Subcutaneous abdominal adipose tissue (tissue), 5 donors: ENCODE measurements at regions not wholly inside any gene's neighbourhood (a gene's known extent, or its start where the extent isn't known, plus 50 kb on each side); places are given as distances from the start of the nearest gene placed in this dataset.

Experiments used
- H3K27ac ChIP-seq: one replicate; pipeline ENCODE4 v1.7.0; 2013; ENCODE audit warnings: low read depth, mild to moderate bottlenecking, inconsistent platforms, low read length, moderate library complexity
- H3K27me3 ChIP-seq, 5 donors: one replicate each; pipeline ENCODE4 v1.7.0; 2013; ENCODE audit warnings: low read length in 5 of 5, inconsistent platforms in 1 of 5; ENCODE audit not compliant: control insufficient read depth in 5 of 5, insufficient read depth in 4 of 5
- H3K36me3 ChIP-seq, 5 donors: one replicate each; pipeline ENCODE4 v1.7.0; 2013; ENCODE audit warnings: low read length in 5 of 5; ENCODE audit not compliant: control insufficient read depth in 5 of 5, insufficient read depth in 5 of 5
- H3K4me1 ChIP-seq, 5 donors: one replicate each; pipeline ENCODE4 v1.7.0; 2013; ENCODE audit warnings: low read length in 5 of 5, mild to moderate bottlenecking in 3 of 5, moderate library complexity in 1 of 5; ENCODE audit not compliant: control insufficient read depth in 5 of 5, insufficient read depth in 5 of 5
- H3K4me3 ChIP-seq, 5 donors: one replicate each; pipeline ENCODE4 v1.7.0; 2013; ENCODE audit warnings: low read length in 5 of 5, low read depth in 1 of 5
- H3K9ac ChIP-seq, 5 donors: one replicate each; pipeline ENCODE4 v1.7.0; 2013; ENCODE audit warnings: low read length in 5 of 5, mild to moderate bottlenecking in 4 of 5, moderate library complexity in 3 of 5
- H3K9me3 ChIP-seq, 5 donors: one replicate each; pipeline ENCODE4 v1.7.0; 2013; ENCODE audit warnings: low read length in 5 of 5; ENCODE audit not compliant: control insufficient read depth in 5 of 5
- donor health status: healthy.
- donor health status: healthy.
- donor health status: healthy.
- donor health status: healthy.
- donor health status: healthy.

GRCh38 chr12:68102731-68103130 lies 56.8 kb downstream of the IFNG start:
- no peaks in the 10 kb centered on the region for H3K9me3 ChIP-seq
- no peaks in the 10 kb centered on the region for H3K36me3 ChIP-seq
- H3K4me3 ChIP-seq = no peak overlapping the region
- no peaks in the 10 kb centered on the region for H3K27me3 ChIP-seq
- H3K4me1 ChIP-seq = no peaks in the 10 kb centered on the region
- H3K27ac ChIP-seq = no peak overlapping the region
- no peak overlapping the region for H3K9ac ChIP-seq

GRCh38 chr12:68102163-68102562 lies 57.4 kb downstream of the IFNG start:
- no peaks in the 10 kb centered on the region for H3K27me3 ChIP-seq
- no peak overlapping the region for H3K4me3 ChIP-seq
- no peak overlapping the region for H3K27ac ChIP-seq
- no peak overlapping the region for H3K9ac ChIP-seq
- H3K36me3 ChIP-seq = no peaks in the 10 kb centered on the region
- no peaks in the 10 kb centered on the region for H3K9me3 ChIP-seq
- no peaks in the 10 kb centered on the region for H3K4me1 ChIP-seq

- H3K9me3 ChIP-seq = no peaks in the 10 kb centered on the region
- H3K4me3 ChIP-seq = no peak overlapping the region
- H3K36me3 ChIP-seq = no peaks in the 10 kb centered on the region
Observed at GRCh38 chr12:68100241-68100640, 59.3 kb downstream of the IFNG start.

GRCh38 chr12:68098939-68099338 lies 60.6 kb downstream of the IFNG start:
- no peaks in the 10 kb centered on the region for H3K27me3 ChIP-seq
- no peaks in the 10 kb centered on the region for H3K9me3 ChIP-seq
- no peak overlapping the region for H3K4me3 ChIP-seq
- no peaks in the 10 kb centered on the region for H3K4me1 ChIP-seq
- no peak overlapping the region for H3K9ac ChIP-seq
- H3K36me3 ChIP-seq = no peaks in the 10 kb centered on the region
- no peak overlapping the region for H3K27ac ChIP-seq

More at GRCh38 chr12:68100241-68100640, 59.3 kb downstream of the IFNG start:
- H3K4me1 ChIP-seq = no peaks in the 10 kb centered on the region
- H3K27me3 ChIP-seq = no peaks in the 10 kb centered on the region
- no peak overlapping the region for H3K9ac ChIP-seq
- no peak overlapping the region for H3K27ac ChIP-seq

GRCh38 chr12:68097386-68097785 lies 62.2 kb downstream of the IFNG start:
- Histone ChIP-seq H3K9me3 (no peaks in the 10 kb centered on the region), H3K4me1 (no peaks in the 10 kb centered on the region), H3K27ac (no peak overlapping the region), H3K4me3 (no peak overlapping the region), H3K27me3 (no peaks in the 10 kb centered on the region), H3K36me3 (no peaks in the 10 kb centered on the region), H3K9ac (no peak overlapping the region)

GRCh38 chr12:68094645-68095395 lies 64.7 kb downstream of the IFNG start:
- Histone ChIP-seq H3K4me1 (no peaks in the 10 kb centered on the region), H3K27ac (no peak overlapping the region), H3K4me3 (no peak overlapping the region), H3K9me3 (peaks cover 0 to 1% (median 0%) of the 10 kb centered on the region in 5 donors), H3K36me3 (no peaks in the 10 kb centered on the region), H3K9ac (no peak overlapping the region), H3K27me3 (no peaks in the 10 kb centered on the region)

GRCh38 chr12:68094195-68094594 lies 65.3 kb downstream of the IFNG start:
- Histone ChIP-seq H3K36me3 (no peaks in the 10 kb centered on the region), H3K4me1 (no peaks in the 10 kb centered on the region), H3K27me3 (no peaks in the 10 kb centered on the region), H3K27ac (no peak overlapping the region), H3K9ac (no peak overlapping the region), H3K9me3 (peaks cover 0 to 7% (median 3%) of the 10 kb centered on the region in 5 donors), H3K4me3 (no peak overlapping the region)

GRCh38 chr12:68092976-68093375 lies 66.6 kb downstream of the IFNG start:
- Histone ChIP-seq H3K4me3 (no peak overlapping the region), H3K9ac (no peak overlapping the region), H3K4me1 (no peaks in the 10 kb centered on the region), H3K36me3 (no peaks in the 10 kb centered on the region), H3K27me3 (no peaks in the 10 kb centered on the region), H3K9me3 (peaks cover 0 to 9% (median 8%) of the 10 kb centered on the region in 5 donors), H3K27ac (no peak overlapping the region)

- peaks cover 0 to 9% (median 8%) of the 10 kb centered on the region in 5 donors for H3K9me3 ChIP-seq
- H3K4me1 ChIP-seq = peaks cover 0 to 9% (median 5%) of the 10 kb centered on the region in 5 donors
- no peak overlapping the region for H3K27ac ChIP-seq
- H3K27me3 ChIP-seq = no peaks in the 10 kb centered on the region
- H3K4me3 ChIP-seq = no peak overlapping the region
- H3K36me3 ChIP-seq = no peaks in the 10 kb centered on the region
- no peak overlapping the region for H3K9ac ChIP-seq
Observed at GRCh38 chr12:68089101-68089500, 70.4 kb downstream of the IFNG start.

- H3K9ac ChIP-seq = no peak overlapping the region
- H3K36me3 ChIP-seq = no peaks in the 10 kb centered on the region
- H3K27ac ChIP-seq = no peak overlapping the region
- peaks cover 0 to 9% (median 5%) of the 10 kb centered on the region in 5 donors for H3K4me1 ChIP-seq
- peak overlapping the region in 2 of 5 donors; percentile 43 to 48 for H3K4me3 ChIP-seq
- H3K9me3 ChIP-seq = peaks cover 0 to 9% (median 8%) of the 10 kb centered on the region in 5 donors
- H3K27me3 ChIP-seq = no peaks in the 10 kb centered on the region
Observed at GRCh38 chr12:68086019-68086603, 73.4 kb downstream of the IFNG start.
